ENCODE measurements at regions not wholly inside any gene's neighbourhood (a gene's known extent, or its start where the extent isn't known, plus 50 kb on each side); places are given as distances from the start of the nearest gene placed in this dataset.

GRCh38 chr6:114559419-114559818 lies 216.6 kb upstream of the HS3ST5 start:
- DNase-seq (ENCODE audit: low spot score), result no peak

GRCh38 chr6:114558153-114558552 lies 215.3 kb upstream of the HS3ST5 start:
- no peak for DNase-seq (ENCODE audit: low spot score)

- DNase-seq (ENCODE audit: low spot score), result no peak
Observed at GRCh38 chr6:114556846-114557488, 214.1 kb upstream of the HS3ST5 start.

- no peak for DNase-seq (ENCODE audit: low spot score)
Observed at GRCh38 chr6:114550316-114550715, 207.5 kb upstream of the HS3ST5 start.

DNA sequence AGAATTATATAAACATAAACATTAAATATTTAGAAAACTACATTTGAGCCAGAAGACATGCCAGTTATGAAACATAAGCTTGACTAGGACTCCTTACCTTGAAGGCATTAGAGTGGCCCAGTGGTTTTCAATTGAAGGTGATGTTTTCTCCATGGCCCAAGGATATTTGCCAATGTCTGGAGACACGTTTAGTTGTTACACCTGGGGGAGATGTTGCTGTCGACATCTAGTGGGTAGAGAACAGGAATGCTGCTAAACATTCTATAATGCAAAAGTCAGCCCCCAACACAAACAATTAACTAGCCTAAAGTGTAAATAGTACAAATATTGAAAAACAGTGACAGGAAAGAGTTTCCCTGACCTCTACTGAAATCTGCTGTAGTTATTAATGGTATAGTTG lies 200.9 kb upstream of the HS3ST5 start:
- no peak for DNase-seq (ENCODE audit: low spot score)

DNA sequence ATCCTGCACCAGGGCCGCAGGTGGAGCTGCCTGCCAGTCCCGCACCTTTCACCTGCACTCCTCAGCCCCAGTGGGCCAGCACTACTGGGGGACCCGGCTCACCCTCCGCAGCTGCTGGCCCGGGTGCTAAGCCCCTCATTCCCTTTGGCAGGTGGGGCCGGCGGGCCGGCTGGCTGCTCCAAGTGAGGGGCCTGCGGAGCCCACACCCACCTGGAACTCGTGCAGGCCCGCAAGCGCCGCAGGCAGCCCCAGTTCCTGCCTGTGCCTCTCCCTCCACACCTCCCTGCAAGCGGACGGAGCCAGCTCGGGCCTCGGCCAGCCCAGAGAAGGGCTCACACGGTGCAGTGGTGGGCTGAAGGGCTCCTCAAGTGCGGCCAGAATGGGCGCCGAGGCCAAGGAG lies 199.0 kb upstream of the HS3ST5 start:
- DNase-seq (ENCODE audit: low spot score), result no peak

DNA sequence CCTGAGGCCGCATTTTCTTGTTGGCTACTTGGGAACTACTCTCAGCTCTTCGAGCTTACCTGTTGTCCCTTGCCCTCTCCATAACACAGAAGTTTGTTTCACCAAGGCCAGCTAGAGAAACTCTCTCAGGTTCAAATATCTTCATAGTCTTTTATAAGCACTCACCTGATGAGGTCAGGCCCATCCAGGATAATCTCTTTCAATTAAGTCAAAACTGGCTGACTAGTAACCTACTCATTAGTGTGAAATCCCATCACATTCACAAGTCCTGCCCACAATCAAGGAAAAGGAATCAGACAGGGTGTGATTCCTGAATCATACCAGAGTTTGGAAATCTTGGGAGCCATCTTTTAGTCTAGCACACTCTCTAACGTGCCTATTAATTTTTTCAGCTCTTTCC lies 195.2 kb upstream of the HS3ST5 start:
- DNase-seq (ENCODE audit: low spot score), result no peak

GRCh38 chr6:114534813-114535212 lies 192.0 kb upstream of the HS3ST5 start:
- no peak for DNase-seq (ENCODE audit: low spot score)

DNA sequence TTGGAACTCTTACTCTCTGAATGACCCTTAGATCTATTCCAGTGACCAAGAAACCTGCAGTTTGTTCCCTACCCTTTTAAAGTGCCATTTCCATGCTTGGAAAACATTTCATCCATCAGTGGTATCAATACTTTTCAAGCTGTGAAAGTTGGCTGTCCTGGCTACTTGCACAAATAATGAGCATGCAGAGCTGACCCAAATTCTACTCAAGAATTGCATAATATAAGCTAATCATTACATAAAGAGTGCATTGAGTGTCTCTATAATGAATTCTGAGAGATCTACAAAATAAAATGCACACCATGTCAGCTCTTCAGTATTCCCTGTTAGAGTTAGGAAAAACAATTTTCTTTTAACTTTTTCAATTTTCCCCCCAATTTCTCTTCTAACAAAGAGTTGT lies 181.3 kb upstream of the HS3ST5 start:
- no peak for DNase-seq (ENCODE audit: low spot score)

- no peak for DNase-seq (ENCODE audit: low spot score)
Observed at GRCh38 chr6:114523508-114523907, 180.7 kb upstream of the HS3ST5 start.

GRCh38 chr6:114521926-114522325 lies 179.1 kb upstream of the HS3ST5 start:
- no peak for DNase-seq (ENCODE audit: low spot score)

DNA sequence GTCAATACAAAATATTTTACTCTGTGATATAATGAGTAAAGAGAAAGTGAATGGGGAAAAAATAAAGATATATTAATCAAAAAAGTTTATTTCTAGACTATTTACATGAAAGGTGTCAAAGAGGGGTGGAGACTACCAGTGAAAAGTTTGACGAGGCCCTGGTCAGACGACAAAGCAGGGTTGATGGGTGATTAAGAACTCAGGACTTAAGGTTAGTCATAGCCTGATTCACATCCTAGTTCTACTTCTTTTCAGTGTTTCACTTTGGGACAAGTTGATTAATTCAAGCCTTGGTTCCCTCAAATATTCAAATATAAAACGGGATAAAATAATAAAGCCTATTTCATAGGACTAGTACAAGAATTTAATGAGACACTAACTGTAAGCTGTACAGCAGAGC lies 178.2 kb upstream of the HS3ST5 start:
- DNase-seq (ENCODE audit: low spot score), result no peak

DNA sequence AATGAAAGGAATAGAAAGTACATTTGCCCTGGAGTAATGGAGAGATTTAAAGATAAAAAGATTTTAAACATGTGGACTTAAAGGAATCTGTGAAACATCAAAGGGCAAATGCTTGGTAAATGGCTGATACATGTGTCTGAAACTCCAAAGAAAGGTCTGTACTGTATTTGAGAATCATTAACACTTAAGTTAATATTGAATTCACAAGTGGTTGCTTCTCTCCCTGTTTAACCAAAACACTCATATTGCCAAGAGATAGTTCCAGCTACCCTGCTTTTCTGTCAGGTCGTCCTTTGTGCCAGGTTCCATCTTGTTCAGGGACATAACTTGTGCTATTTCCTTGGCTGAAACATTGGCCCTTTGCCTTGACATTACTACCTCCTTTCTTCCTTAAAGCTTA lies 171.3 kb upstream of the HS3ST5 start:
- DNase-seq (ENCODE audit: low spot score), result no peak

DNA sequence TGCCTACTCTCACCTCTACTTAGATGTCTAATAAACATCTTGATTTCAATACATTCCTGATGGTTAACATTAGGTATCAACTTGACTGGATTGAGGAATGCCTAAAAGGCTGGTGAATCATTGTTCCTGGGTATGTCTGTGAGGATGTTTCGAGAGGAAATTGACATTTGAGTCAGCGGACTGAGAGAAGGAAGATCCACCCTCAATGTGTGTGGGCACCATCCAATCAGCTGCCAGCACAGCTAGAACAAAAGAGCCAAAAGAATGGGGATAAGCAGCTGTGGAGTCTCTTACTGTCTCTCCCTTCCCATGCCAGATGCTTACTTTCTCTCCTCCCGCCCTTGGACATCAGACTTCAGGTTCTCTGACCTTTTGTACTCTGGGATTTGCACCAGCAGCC lies 128.6 kb upstream of the HS3ST5 start:
- DNase-seq (ENCODE audit: low spot score), result no peak

GRCh38 chr6:114467931-114468330 lies 125.1 kb upstream of the HS3ST5 start:
- no peak for DNase-seq (ENCODE audit: low spot score)

DNA sequence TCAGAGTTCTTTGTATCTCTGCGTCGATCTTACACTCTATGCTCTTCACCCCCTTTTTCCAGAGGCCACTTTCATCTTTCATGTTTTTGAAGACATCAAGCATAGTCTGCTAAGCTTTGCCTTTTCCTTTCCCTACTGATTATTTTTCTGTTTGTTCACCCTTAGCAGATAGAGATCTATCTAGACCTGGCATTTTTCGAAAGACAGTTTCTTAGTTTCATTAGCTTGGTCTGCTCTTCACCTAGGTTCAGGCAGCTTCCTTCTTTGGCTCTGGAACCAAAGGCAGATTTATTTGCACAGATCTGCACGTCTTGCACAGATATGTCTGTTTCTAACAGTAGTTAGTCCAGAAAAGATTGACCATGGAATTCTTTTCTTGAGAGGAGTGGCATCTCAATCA lies 122.7 kb upstream of the HS3ST5 start:
- no peak for DNase-seq (ENCODE audit: low spot score)

DNA sequence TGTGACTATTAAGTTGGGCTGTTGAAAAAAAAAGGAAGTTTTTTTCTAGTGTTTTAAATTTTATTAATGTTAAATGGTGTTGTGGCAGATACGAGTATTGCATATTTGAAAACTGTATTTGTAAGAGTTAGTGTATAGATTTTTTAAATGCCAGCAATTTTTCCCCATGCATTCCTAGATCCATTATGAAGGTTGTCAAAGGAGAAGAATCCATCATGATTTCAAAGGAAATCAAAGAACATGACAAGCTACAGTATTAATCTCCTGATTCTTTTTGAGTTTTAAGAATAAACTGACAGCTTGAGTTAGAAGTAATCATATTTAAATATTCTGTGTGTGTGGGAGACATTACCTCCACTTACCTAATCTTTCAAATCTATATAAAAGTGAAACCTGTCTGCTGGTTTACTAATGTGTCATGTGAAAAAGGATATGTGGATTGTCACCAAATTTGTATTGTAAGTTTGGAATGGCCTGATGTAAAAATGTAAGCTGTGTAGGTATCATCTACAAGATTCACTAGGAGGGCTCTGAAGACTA lies 111.0 kb upstream of the HS3ST5 start:
- DNase-seq (ENCODE audit: low spot score), result no peak

DNA sequence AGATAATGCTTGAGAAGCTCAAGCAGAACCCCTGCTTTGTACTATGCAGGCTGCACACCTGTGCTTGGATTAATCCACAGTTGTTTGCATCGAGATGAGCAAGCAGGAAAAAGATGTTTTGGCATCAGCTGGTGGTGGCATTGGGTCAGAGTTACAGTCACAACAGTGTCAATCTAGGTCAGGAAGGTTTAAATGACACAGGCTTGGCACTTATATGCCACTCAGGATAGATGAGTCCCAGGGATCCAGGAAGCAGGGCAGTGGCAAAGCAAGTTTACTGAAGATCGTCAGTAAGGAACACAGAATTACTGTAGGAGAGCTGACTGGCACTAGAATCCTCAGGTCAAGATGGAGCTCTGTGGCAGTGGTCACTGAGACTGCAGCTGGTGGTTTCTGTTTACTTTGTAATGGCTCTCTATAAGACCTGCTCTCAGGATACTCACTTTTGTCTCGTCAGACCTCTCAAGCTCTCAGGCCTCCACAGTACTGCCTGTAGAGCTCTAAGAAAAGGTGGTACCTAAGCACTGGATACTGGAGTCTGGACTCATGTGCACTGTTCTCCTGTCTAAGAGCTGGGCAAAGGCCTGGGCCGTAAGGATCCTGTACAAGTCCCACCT lies 110.1 kb upstream of the HS3ST5 start:
- DNase-seq (ENCODE audit: low spot score), result no peak

DNA sequence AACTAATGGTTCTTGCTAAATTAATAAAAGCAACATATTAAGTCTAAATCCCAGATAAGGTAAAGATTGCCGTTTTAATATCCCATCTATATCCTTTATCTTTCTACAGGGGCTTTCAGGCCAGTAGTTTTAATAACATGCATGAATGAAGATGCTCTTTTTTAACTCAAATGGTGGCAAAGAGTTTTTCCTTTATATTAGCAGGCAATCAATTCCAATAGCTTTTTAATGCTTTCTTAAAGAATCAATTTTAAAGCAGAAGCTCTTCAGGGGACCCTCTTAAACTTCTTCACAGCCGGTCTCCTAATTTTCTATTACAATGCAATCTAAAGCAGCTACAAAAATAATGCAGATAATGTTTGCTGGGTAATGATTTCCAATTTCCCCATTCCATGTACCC lies 107.8 kb upstream of the HS3ST5 start:
- DNase-seq (ENCODE audit: low spot score), result no peak

- DNase-seq (ENCODE audit: low spot score), result no peak
Observed at GRCh38 chr6:114449659-114450058, 106.8 kb upstream of the HS3ST5 start.

GRCh38 chr6:114446342-114446741 lies 103.5 kb upstream of the HS3ST5 start:
- no peak for DNase-seq (ENCODE audit: low spot score)

DNA sequence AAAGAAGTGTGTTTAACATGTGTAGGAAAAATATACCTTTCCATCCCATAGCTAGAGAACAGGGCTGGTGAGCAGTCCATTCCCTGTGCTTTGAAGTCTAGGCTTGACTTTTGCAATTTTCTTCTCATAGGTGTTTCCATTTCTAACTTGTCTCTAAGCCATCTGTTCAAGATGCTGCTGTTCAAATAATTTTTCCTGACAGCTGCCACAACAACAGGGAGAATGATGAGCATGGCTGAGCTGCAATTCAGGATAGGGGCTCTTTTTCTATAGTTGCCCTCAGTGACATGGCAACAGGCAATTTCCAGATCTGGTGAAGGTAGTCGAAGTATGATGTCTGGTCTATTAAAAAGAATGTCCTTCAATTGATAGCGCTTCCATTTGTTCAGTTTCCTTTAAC lies 103.0 kb upstream of the HS3ST5 start:
- no peak for DNase-seq (ENCODE audit: low spot score)

GRCh38 chr6:114439411-114439810 lies 96.6 kb upstream of the HS3ST5 start:
- no peak for DNase-seq (ENCODE audit: low spot score)

DNA sequence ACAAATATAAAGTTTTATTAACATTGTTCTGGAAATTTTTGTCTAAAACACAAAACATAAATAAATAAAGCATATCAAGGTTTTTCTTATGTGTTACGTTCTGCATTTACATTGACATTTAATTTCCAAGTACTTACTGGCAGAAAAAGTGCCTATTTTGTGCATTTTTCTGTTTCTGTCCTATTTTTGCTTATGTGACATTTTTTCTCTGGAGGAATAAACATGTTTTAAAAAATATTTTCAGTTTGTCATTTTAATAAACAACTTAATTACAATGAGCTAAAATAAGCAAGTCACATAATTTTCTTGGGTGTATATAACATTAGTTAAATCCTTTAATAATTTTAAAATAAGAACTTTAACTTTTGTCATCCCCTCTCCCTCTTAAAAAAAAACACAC lies 94.4 kb upstream of the HS3ST5 start:
- DNase-seq (ENCODE audit: low spot score), result no peak

Data from mucosa of gallbladder (tissue), 1 donor.